Tibial nerve (tissue), 4 donors: ENCODE measurements at regions not wholly inside any gene's neighbourhood (a gene's known extent, or its start where the extent isn't known, plus 50 kb on each side); places are given as distances from the start of the nearest gene placed in this dataset.

Experiments
- EP300 ChIP-seq, 2 donors: sonication (generic); formaldehyde crosslinking; IDR thresholded peaks; one replicate each; pipeline ENCODE4 v1.6.1; 2017; ENCODE audit warnings: antibody characterized with exemption in 2 of 2, mild to moderate bottlenecking in 1 of 2
- POLR2A ChIP-seq, 2 donors: fragments of 450-650 bp; IDR thresholded peaks; one replicate each; pipeline ENCODE4 v1.6.1; 2017; ENCODE audit warnings: antibody characterized with exemption in 2 of 2, mild to moderate bottlenecking in 2 of 2, moderate library complexity in 2 of 2
- TF ChIP-seq, protein P1 (sequence below), 5 experiments: fragments of 200-600 bp in 3 of 5; fragments of 450-650 bp in 2 of 5; sonication (generic) in 3 of 5; IDR thresholded peaks; one replicate each; pipeline ENCODE4 v1.5.1; 2016 to 2019; ENCODE audit warnings: antibody characterized with exemption in 5 of 5, mild to moderate bottlenecking in 3 of 5, moderate library complexity in 2 of 5

DNA sequence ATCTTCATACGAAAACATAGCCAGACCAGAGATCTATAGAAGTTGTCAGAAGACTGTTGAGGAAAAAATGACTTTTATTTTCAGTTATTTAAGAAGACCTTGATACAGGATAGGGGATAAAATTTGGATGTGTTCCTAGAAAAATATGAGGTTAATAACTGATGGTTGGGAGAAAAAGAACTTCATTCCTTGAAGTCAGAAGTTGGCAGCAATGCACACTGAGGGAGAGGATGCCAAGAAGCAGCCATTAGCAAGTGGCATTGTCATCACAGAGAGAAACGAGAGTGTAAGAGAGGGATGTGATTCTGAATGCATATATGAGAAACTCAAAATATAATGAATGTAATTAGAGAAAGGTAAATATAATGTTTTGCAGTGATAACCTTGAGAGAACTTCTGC lies 382.1 kb upstream of the EPHA5 start:
- TF ChIP-seq EP300 (IDR thresholded peaks at IDR 0.05) (no peak), POLR2A (IDR thresholded peaks at IDR 0.05) (no peak)
- TF ChIP-seq, protein P1, sequence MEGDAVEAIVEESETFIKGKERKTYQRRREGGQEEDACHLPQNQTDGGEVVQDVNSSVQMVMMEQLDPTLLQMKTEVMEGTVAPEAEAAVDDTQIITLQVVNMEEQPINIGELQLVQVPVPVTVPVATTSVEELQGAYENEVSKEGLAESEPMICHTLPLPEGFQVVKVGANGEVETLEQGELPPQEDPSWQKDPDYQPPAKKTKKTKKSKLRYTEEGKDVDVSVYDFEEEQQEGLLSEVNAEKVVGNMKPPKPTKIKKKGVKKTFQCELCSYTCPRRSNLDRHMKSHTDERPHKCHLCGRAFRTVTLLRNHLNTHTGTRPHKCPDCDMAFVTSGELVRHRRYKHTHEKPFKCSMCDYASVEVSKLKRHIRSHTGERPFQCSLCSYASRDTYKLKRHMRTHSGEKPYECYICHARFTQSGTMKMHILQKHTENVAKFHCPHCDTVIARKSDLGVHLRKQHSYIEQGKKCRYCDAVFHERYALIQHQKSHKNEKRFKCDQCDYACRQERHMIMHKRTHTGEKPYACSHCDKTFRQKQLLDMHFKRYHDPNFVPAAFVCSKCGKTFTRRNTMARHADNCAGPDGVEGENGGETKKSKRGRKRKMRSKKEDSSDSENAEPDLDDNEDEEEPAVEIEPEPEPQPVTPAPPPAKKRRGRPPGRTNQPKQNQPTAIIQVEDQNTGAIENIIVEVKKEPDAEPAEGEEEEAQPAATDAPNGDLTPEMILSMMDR (IDR thresholded peaks at IDR 0.05) = no peak
